ENCODE measurements at regions not wholly inside any gene's neighbourhood (a gene's known extent, or its start where the extent isn't known, plus 50 kb on each side); places are given as distances from the start of the nearest gene placed in this dataset.

DNA sequence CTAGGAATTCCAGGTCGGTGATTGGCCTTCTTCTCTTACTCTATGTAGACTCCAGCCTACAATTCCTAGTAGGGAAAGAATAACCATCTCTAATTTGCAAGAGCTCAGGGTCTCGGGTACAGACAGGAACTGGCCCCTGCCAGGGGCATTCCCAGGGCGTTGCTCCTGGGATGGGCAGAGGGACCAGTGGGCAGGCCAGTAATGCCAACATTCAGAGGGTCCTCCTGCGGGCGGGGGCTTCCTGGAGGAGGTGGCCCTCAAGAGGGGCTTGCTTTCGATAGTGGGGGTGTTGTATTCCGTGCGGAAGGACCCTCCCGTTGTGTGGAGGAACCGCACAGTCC is 94.3 kb upstream of the PRNP start:
- TF ChIP-seq, protein P1, sequence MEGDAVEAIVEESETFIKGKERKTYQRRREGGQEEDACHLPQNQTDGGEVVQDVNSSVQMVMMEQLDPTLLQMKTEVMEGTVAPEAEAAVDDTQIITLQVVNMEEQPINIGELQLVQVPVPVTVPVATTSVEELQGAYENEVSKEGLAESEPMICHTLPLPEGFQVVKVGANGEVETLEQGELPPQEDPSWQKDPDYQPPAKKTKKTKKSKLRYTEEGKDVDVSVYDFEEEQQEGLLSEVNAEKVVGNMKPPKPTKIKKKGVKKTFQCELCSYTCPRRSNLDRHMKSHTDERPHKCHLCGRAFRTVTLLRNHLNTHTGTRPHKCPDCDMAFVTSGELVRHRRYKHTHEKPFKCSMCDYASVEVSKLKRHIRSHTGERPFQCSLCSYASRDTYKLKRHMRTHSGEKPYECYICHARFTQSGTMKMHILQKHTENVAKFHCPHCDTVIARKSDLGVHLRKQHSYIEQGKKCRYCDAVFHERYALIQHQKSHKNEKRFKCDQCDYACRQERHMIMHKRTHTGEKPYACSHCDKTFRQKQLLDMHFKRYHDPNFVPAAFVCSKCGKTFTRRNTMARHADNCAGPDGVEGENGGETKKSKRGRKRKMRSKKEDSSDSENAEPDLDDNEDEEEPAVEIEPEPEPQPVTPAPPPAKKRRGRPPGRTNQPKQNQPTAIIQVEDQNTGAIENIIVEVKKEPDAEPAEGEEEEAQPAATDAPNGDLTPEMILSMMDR (IDR thresholded peaks at IDR 0.05; ENCODE audit: low read depth, low read length): no peak
- no peak for TF ChIP-seq EZH2phosphoT487 (IDR thresholded peaks at IDR 0.05; ENCODE audit: low read depth)
